ENCODE measurements at regions not wholly inside any gene's neighbourhood (a gene's known extent, or its start where the extent isn't known, plus 50 kb on each side); places are given as distances from the start of the nearest gene placed in this dataset.

DNA sequence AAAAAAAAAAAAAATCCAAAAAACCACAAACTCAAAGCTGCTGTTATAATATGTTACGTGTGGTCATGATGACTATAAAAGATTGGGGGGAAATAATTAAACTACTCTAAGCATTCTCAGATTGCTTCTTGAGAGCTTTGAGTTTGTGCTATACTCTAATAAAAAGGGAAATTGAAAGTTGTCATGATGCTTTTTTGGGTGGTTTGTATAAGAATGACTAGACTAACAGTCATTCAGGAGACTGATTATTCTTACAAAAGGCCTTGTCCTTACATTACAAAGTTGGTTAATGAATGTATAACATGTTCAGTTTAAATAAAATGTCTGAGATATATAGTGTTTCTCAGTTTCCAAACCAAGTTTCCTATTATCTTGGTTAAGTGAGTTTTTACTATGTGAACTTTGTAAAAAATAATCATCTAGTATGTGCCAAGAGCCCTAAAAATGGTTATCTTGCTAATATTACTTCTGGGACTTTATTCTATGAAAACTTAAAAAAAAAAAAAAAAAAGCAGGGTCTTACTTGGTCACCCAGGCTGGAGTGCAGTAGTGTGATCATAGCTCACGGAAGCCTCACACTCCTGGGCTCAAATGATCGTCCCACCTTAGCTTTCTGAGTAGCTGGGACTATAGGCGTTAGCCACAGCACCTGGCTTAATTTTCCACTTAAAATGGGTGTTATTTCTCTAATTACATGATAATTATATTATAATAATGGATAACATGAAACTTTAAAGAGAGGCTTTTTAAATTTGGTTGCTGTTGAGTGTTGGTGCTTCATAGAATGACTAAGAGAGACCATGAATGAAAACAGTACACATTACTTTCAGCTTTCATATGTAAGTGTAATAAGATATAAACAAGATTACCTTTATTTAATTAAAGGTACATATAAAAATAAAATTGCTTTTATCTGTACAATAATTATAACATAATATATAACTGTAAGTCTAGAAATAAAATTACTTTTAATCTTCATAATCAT is 459.6 kb upstream of the RGS6 start:
- DNase-seq: no peak

DNA sequence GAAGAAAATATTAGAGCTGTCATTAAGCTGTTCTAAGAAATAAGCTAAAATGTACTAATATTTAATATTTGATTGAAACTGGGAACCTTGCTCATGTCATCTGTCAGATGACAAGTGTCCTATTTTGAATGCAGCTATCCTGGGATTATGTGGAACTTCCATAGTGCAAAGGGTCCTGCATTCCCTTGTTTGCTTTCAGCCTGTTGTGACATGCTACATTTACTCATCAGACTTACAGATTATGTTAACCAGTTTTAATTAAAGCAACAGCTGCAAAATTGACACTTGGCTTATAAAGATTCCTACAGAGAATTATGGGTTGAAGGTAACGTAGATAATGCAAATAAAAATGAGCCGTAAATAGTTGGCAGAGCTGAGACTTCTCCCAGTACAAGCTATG is 458.4 kb upstream of the RGS6 start:
- no peak for DNase-seq

DNA sequence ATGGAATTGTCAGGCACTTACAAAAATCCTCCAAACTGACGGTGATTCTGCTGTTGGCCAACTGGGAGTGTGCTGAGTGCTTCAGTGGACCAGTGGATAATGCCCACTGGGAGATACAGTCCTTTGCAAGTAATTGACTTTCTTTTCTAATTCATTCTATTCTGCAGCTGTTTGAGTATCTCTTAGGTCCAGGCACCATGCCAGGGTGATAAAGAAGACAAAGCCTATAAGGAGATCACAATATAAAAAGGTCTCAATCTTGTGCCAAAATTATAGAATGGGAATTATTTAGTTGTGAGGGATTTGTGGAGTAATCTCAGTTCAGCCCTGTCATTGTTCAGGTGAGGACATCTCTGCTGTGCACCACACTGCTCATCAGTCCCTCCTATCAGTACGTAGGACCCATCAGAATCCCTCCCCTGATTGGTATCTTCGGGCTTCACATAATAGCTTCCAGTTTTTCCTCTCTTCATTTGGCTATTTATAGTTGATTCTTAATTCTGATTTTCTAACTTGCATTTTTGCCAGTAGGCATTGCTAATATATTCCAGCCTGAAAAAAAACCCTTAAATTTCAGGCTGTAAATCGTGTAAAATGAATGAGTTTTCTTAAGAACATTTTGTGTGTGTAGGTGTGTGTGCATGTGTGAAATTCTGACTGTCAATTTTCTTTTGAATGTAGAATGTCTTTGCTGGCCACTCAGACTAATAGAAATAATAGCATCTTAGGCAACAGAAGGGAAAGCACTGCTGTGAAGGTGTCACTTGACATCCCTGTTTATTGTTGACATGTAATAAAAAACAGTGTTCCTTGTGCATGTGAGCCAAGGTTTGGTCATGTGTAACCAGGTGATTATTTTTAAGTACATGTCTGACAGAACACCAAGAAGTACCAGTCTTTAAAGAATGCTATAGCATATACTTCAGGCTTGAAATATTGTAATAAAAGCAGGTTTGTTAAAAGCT is 457.6 kb upstream of the RGS6 start:
- DNase-seq: no peak

DNA sequence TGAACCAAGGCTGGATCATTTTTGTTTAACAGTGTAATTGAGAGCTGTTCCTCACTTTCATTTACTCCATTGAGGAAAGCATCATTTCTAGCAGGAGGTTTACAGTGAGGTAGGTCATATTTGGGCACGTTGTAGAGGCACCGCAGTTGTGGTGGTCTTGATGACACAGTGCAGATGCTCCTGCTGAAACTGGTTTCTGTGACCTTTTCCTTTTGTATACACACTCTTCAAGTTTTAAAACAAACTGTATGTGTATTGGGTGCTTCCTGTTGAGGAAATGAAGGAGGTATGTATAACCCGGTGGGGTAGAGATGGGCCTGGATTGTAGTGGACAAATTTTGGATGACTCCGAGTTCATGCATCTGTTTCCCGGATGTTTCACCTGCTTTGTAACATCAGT is 456.3 kb upstream of the RGS6 start:
- no peak for DNase-seq

DNA sequence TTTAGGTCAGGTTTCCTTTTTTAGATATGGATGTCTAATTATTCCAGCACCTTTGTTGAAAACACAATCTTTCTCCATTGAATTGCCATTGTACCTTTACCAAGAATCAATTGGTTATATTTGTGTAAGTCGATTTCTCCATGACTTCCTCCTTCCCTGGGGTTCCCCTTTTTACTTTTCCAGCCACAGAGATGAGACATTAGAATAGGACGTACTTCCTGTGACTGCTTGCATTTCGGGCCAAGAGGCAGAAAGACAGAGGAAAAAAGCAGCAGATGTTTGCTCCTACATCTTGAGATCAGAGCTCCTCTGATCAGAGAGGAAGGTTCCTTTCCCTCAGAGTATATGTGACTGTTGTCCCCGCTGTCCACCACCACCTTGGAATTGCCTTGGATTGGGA is 453.7 kb upstream of the RGS6 start:
- DNase-seq: no peak

DNA sequence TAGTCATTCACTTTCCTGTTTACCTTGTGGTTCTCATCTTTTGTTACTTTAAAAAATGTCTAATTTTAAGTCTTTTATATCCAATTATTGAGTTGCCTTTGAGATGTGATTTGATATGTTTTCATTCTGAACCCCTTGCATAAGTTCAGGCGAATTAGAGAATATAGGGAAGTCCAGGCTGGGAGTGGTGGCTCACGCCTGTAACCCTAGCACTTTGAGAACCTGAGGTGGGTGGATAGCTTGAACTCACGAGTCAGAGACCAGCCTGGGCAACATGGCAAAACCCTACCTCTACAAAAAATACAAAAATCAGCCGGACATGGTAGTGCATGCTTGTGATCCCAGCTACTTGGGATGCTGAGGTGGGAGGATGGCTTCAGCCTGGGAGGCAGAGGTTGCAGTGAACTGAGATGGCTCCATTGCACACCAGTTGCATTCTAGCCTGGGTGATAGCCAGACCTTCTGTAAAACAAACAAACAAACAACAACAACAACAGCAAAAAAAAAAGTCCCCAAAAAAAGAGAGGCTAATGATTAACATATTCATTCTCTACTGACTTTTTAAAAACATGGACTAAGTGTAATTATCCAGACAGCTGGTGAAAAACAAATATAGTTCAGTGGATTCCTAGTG is 451.1 kb upstream of the RGS6 start:
- no peak for DNase-seq

DNA sequence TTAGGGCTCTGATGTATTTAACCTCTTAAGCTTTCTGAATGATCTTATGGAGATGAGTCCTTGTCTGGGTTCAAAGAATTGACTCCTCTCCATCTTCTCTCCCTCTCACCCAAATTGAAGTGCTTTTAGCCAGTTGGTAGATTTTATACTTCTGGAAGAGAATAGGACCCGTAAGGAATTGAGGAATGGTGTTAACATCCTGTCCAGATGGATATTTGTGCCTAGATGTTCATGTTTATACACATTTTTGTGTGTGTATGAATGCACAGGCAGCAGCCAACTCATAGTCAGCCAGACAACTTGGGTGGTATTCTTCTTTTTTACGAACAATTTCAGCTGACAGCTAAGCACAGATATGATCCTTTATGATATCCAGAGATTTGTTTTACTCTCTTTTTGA is 449.6 kb upstream of the RGS6 start:
- no peak for DNase-seq

DNA sequence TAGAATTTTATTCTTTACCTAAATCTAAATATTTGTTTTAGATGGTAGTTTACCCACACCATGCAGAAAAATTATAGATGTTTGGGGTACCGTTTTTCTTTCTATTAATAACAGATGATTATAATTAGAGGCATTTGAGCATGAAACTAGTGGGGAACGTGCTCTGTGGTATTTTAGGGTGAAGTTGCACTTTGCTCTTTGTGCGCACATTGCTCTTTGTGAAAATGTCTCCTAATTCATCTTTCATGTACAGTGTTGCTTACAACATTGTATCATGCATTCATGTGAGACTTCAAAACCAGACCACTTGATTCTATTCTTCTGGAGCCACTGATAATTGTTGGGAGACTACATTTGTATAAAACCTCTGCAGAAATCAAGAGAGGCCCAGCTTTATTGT is 449.1 kb upstream of the RGS6 start:
- DNase-seq: no peak

DNA sequence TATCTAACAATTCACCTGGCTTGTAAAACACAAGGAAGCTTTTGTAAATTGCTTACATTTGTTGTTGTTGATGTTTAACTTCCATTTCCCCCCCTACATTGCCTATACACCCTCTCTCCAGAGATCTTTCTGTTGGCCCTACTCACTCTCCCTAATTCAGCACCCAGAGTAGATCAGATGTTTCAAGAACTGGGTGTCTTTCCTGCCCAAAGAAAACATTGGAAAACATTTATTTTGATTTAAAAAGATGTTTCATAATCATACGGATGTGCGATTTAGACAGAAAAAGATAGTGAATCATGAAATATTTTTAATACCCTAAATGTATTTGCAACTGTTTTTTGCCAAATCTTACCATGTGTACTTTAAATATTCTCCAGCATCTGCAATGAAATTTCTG is 446.4 kb upstream of the RGS6 start:
- no peak for DNase-seq

DNA sequence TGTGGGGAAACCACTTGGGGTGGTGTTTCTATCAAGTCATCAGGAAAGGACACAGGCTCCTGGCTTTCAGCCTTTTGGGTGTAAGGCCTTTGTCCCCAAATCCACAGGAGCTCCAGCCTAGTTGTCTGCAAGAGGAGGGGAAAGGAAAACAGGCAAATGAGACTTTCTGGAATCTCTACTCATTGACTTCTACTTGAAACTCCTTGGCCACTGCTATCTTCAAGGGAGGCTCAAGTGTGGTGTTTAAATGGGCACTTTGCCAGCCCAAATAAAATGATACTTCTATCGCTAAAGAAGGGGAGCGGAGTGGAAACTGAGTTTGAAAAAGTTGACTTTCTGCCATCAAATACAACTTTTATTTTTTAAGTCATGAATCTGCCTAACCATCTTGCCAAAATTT is 445.9 kb upstream of the RGS6 start:
- DNase-seq: no peak

DNA sequence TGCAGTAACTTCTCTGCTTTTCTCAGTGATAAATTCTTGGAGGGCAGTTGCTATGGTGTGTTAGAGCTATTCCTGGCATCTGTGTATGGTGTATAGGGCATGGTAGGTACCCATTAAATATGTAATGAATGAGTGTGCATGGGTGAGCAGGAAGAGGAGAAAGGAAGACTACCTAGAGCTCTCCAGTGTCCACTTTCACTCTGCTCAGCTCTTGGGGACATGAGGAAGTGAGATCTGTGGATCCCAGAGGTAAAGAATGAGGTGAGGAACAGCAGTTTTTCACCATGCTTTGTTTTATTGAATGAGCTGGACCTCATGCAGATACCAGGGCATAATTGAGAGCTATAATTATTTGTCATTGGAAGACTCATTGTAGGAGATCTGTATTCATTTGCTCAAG is 444.8 kb upstream of the RGS6 start:
- no peak for DNase-seq

DNA sequence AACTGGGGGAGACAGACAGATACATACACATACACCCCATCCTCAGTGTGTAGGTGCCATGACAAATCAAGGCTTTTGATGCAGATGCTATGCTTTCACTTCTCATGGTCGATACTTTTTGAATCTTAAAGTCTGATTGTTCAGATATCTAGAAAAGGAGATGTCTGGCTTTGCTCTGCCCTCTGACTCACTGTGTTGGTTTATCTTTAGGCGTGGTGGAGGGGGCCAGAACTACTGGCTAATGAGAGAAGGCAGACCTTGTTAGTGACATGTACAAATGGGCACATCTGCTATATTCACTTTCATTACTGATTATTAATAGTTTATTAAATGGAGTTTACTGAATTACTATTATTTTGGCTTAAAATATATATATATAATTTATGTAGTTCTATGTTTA is 444.3 kb upstream of the RGS6 start:
- DNase-seq: no peak

DNA sequence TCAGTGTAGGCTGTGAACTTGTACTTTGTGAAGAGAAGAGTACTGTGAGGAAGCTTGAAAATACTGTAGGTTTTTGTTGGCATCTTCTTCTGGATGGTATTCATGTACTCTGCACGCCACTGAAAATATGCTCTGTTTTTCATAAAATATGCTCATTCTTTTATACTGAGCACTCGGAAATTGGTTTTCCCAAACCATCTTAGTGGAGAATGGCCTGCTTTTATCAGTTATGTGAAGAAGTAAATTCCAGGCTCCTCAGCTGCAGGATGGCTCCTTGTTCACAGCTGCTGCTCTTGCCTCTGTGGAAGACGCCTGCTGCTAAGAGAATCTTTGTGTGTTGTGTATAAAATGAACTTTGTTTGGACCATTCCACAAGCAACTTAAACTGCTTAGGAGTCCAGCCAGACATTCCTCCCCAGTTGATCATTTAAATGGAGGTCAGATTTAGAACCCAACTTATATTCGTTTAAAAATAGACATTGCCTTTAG is 443.5 kb upstream of the RGS6 start:
- no peak for DNase-seq

DNA sequence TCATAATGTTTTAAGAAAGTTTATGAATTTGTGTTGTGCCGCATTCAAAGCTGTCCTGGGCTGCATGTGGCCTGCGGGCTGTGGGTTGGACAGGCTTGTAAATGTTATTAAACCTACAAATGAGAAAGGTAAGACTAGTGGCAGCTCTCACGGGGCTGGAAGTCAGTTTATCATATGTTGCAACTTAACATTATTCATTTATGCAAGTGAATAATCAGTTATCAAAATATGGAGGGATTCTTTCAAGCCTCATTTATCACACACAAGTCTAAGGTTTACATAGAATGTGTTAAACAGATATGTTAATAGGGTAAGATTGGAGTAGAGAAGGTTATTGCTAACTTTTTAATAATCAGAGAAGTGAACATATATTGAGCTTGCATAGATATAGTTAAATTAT is 442.5 kb upstream of the RGS6 start:
- DNase-seq: no peak

DNA sequence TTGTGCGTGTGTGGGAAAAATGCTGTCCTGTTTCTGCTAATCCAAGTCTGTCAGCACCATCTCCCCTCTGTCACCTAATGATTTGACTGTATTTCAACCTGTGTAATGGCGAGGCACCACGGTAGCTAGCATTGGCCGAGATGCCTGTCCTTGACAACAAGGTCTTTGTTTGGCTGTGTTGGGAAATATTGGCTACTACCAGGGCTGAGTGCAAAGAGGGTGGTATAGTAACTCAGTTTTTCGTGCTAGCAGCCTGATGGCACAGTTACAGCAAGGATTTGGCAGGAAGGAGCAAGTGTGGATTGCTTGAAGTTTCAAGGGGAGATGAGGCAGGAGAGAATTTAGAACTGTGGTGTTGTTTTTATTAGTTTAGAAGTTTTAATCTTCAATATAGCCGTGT is 440.3 kb upstream of the RGS6 start:
- DNase-seq: no peak

DNA sequence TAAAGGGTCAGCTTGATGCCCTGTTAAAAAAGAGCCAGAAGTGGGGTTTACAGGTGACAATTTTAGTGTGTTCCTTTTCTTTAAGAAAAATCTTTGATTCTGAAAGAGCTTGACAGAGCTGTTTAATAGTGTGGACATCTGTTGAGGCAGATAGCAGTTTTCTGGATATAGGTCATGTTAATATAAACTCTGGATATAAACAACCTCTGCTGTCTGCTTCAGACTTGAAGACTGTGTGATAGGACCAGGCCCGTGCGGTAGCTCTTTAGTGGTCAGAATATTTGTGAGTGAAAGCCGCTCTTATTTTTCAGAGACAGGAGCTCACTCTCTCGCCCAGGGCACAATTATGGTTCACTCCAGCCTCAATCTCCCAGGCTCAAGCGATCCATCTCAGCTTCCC is 439.9 kb upstream of the RGS6 start:
- no peak for DNase-seq

DNA sequence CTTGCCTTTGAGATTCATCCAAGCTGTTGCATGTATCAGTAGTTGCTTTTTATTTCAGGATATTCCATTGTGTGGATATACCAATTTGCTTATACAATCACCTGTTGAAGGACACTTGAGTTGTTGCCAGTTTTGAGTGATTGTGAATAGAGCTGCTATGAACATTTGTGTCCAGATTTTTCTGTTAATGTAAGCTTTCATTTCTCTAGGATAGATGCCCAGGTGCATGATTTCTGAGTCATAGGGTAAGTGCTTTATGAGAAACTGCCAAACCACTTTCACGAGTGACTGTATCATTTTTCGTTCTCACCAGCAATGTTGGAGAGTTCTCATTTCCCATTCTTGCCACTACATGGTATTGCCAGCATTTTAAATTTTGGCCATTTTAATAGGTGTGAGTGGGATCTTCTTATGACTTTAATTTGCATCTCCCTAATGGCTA is 434.6 kb upstream of the RGS6 start:
- DNase-seq: no peak

DNA sequence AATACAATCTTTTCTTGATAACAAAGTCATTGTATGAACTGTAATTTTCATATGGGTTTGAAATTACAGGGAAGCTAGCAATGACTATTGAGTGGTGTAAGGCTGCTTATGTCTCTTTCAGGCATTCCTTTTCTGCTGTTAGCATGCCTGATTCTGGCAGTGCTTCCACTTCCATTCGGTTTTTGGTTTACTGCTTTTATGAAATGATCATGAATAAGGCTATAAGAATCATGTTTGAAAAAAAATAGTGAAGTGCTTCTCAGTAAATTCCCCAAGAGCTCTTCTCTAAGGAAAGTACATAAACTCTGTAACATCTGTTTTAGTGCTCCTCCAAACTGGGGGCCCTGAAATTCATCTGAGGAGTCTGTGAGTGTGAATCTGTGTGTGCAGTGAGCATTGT is 434.0 kb upstream of the RGS6 start:
- no peak for DNase-seq

DNA sequence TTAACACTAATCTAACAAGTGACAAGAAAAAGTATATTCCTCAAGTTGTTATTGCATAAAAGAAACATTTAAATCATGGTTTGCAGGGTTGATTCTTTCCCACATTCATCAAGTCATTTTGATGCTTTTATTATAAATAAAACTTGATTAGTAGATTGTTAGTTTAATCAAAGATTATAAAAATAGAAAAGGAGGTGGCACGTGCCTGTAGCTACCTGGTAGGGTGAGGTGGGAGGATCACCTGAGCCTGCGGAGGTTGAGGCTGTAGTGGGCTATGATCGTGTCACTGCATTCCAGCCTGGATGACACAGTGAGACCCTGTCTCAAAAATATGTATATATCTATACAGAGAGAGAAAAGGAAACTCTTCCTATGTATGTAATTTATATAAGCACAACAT is 433.2 kb upstream of the RGS6 start:
- DNase-seq: no peak

DNA sequence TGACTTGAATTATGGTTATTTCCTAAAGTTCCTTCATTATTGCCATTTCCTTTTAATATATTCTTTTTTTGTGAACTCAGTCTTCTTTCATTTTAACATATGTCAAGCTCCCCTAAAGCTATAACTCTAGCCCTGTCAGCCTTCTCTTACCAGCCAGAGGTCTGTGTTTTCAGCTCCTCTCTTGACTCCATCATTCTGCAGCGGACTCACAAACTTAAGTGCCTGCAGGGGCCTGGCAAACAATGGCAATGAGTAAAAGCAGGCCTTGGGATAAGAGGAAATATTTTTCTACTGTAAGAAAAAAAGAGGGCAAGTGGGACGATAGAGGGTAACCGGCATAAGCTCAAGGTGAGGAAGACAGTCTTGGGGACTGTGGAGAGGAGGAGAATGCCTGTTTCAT is 424.5 kb upstream of the RGS6 start:
- DNase-seq: no peak

DNA sequence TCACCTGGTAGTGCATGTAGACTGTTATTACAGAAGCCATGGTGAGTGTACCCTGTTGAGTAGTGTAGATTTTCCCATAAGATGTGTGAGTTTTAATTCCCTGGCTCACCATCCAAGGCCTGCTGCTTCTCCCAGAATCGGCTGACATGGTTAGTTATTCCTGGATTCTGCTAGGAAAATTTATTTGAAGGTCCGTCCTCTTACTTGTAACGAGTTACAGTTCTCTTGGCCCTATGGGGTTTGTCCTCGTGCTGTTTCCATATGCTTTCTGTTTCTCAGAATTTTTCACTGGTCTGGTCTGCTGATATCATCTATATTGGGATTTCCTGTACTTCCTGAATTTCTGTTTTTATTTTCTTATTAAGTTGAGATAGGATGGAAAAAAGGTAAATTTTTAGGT is 423.3 kb upstream of the RGS6 start:
- DNase-seq: no peak

DNA sequence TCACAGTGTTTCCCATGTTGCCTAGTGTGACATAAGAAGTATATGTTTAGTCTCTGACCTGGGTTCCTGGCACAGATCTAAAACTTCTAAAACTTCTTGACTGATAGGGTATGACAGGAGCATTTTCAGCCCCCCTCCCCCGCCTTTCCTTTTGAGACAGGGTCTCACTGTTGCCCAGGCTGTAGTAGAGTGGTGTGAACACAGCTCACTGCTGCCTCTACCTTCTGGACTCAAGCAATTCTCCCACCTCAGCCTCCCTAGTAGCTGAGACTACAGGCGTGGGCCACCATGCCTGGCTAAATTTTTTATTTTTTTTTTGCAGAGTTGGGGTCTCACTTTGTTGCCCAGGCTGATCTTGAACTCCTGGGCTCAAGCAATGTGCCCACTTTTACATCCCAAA is 421.1 kb upstream of the RGS6 start:
- no peak for DNase-seq

All from NCI-H774 (cell line).